Suprapubic skin (tissue), 3 donors: ENCODE measurements at regions not wholly inside any gene's neighbourhood (a gene's known extent, or its start where the extent isn't known, plus 50 kb on each side); places are given as distances from the start of the nearest gene placed in this dataset.

Experiments
- POLR2AphosphoS5 ChIP-seq, 3 donors: sonication (generic); formaldehyde crosslinking; IDR thresholded peaks; one replicate each; pipeline ENCODE4 v1.6.1; 2017; ENCODE audit warnings: antibody characterized with exemption in 3 of 3
- TF ChIP-seq, protein P1 (sequence below), 2 donors: fragments of 200-600 bp in 1 of 2; fragments of 450-650 bp in 1 of 2; sonication (generic) in 1 of 2; IDR thresholded peaks; one replicate each; pipeline ENCODE4 v1.5.1; 2016 to 2019; ENCODE audit warnings: antibody characterized with exemption in 2 of 2, mild to moderate bottlenecking in 1 of 2, moderate library complexity in 1 of 2

DNA sequence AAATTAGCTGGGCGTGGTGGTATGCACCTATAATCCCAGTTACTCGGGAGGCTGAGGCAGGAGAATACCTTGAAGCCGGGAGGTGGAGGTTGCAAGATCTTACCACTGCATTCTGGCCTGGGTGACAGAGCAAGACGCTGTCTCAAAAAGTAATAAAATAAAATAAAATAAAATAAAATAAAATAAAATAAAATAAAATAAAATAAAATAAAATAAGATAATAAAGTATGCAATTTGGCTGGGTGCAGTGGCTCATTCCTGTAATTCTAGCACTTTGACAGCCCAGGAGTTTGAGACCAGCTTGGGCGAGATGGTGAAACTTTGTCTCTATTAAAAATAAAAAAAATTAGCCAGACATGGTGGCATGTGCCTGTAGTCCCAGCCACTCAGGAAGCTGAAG, 85.6 kb upstream of the XPO1 start:
- TF ChIP-seq, protein P1, sequence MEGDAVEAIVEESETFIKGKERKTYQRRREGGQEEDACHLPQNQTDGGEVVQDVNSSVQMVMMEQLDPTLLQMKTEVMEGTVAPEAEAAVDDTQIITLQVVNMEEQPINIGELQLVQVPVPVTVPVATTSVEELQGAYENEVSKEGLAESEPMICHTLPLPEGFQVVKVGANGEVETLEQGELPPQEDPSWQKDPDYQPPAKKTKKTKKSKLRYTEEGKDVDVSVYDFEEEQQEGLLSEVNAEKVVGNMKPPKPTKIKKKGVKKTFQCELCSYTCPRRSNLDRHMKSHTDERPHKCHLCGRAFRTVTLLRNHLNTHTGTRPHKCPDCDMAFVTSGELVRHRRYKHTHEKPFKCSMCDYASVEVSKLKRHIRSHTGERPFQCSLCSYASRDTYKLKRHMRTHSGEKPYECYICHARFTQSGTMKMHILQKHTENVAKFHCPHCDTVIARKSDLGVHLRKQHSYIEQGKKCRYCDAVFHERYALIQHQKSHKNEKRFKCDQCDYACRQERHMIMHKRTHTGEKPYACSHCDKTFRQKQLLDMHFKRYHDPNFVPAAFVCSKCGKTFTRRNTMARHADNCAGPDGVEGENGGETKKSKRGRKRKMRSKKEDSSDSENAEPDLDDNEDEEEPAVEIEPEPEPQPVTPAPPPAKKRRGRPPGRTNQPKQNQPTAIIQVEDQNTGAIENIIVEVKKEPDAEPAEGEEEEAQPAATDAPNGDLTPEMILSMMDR (IDR thresholded peaks at IDR 0.05), result no peak
- TF ChIP-seq POLR2AphosphoS5 (IDR thresholded peaks at IDR 0.05), result no peak
